H1 (cell line): ENCODE measurements at regions not wholly inside any gene's neighbourhood (a gene's known extent, or its start where the extent isn't known, plus 50 kb on each side); places are given as distances from the start of the nearest gene placed in this dataset.

Source experiments
- CTCF ChIA-PET: fragments of 300-600 bp; sonication (Branson Sonifier 250); formaldehyde crosslinking; loops from one replicate; lab custom pipeline; 2021; ENCODE audit not compliant: partially characterized antibody; lab: Charles Lee
- POLR2A ChIA-PET: fragments of 300-600 bp; sonication (Branson Sonifier 250); formaldehyde crosslinking; loops from one replicate; lab custom pipeline; 2021; ENCODE audit warnings: inconsistent platforms; ENCODE audit not compliant: partially characterized antibody; lab: Charles Lee
- DNase-seq, 2 experiments: peaks; one replicate each; pipeline versions ENCODE4 v3.0.0 to v3.0.0-alpha.2; 2010 to 2022; ENCODE audit warnings: low spot score in 2 of 2, low read depth in 1 of 2, mixed read lengths in 1 of 2
- FAIRE-seq: peaks from 2 replicates; lab custom pipeline; 2011; peaks lifted over from hg19 to GRCh38; lab: Jason Lieb, UNC
- H2AFZ ChIP-seq: 2 replicates; pipeline ENCODE4 v1.8.1; 2012; ENCODE audit warnings: low read length, inconsistent platforms
- H2AK5ac ChIP-seq: 2 replicates; pipeline ENCODE4 v1.6.1; 2013; ENCODE audit warnings: low read depth, low read length
- H2BK120ac ChIP-seq: replicated peaks from 2 replicates; pipeline ENCODE3; 2013; ENCODE audit warnings: low read depth, low read length, inconsistent platforms
- H2BK12ac ChIP-seq: 2 replicates; pipeline ENCODE4 v1.6.1; 2013; ENCODE audit warnings: low read depth, low read length
- H2BK15ac ChIP-seq: 2 replicates; pipeline ENCODE4 v1.6.1; 2013; ENCODE audit warnings: low read length
- H2BK20ac ChIP-seq: 2 replicates; pipeline ENCODE4 v1.6.1; 2013; ENCODE audit warnings: low read length
- H2BK5ac ChIP-seq: 2 replicates; pipeline ENCODE4 v1.6.1; 2013; ENCODE audit warnings: low read depth, low read length
- H3K14ac ChIP-seq: 2 replicates; pipeline ENCODE4 v1.6.1; 2013; ENCODE audit warnings: inconsistent platforms; ENCODE audit not compliant: insufficient read length
- H3K18ac ChIP-seq: 2 replicates; pipeline ENCODE4 v1.6.1; 2013; ENCODE audit warnings: low read length; ENCODE audit errors: extremely low read depth
- H3K23ac ChIP-seq: 2 replicates; pipeline ENCODE4 v1.6.1; 2013; ENCODE audit warnings: inconsistent platforms; ENCODE audit not compliant: insufficient read length
- H3K23me2 ChIP-seq: 2 replicates; pipeline ENCODE4 v1.6.1; 2013; ENCODE audit warnings: low read depth, low read length
- H3K27ac ChIP-seq: 2 replicates; pipeline ENCODE4 v1.6.1; 2011; ENCODE audit warnings: low read depth, low read length, inconsistent platforms
- H3K27me3 ChIP-seq, 4 experiments: replicated peaks in 1 of 4; 1 replicate in 1 of 4; 2 replicates in 3 of 4; pipeline versions ENCODE4 v1.6.1 to v1.8.1; 2011 to 2013; ENCODE audit warnings: low read length in 3 of 4, mild to moderate bottlenecking in 3 of 4, inconsistent platforms in 2 of 4, mixed read lengths in 2 of 4, moderate library complexity in 1 of 4; ENCODE audit not compliant: control insufficient read depth in 3 of 4, insufficient read depth in 3 of 4; ENCODE audit errors: extremely low read depth in 1 of 4
- H3K36me3 ChIP-seq, 4 experiments: 2 replicates each; pipeline versions ENCODE4 v1.6.1 to v1.8.1; 2011 to 2013; ENCODE audit warnings: mild to moderate bottlenecking in 4 of 4, low read length in 3 of 4, moderate library complexity in 2 of 4, control low read depth in 1 of 4, inconsistent platforms in 1 of 4; ENCODE audit not compliant: insufficient read depth in 4 of 4, control insufficient read depth in 2 of 4
- H3K4ac ChIP-seq: replicated peaks from 2 replicates; pipeline ENCODE3; 2013; ENCODE audit warnings: low read length, low read depth, mixed read lengths, inconsistent platforms; ENCODE audit not compliant: insufficient read length
- H3K4me1 ChIP-seq, 4 experiments: replicated peaks in 1 of 4; 1 replicate in 1 of 4; 2 replicates in 3 of 4; pipeline versions ENCODE4 v1.6.1 to v1.8.1; 2011 to 2013; ENCODE audit warnings: low read length in 3 of 4, inconsistent platforms in 2 of 4, mixed read lengths in 1 of 4; ENCODE audit not compliant: insufficient read depth in 4 of 4, control insufficient read depth in 3 of 4
- H3K4me2 ChIP-seq, 2 experiments: 2 replicates each; pipeline versions ENCODE4 v1.6.1 to v1.8.1; 2011 to 2013; ENCODE audit warnings: low read depth in 2 of 2, low read length in 2 of 2, control low read depth in 1 of 2, inconsistent platforms in 1 of 2, mild to moderate bottlenecking in 1 of 2; ENCODE audit not compliant: insufficient read depth in 1 of 2
- H3K4me3 ChIP-seq, 4 experiments: fragments of 200-600, 300-600 bp in 1 of 4; sonication (generic), shearing (Covaris generic), sonication (Bioruptor Twin) in 1 of 4; 2 replicates each; pipeline versions ENCODE4 v1.5.1 to v1.8.1; 2011 to 2016; ENCODE audit warnings: low read length in 4 of 4, low read depth in 3 of 4, control low read depth in 2 of 4, inconsistent platforms in 2 of 4, mild to moderate bottlenecking in 2 of 4, mixed read lengths in 1 of 4, moderate library complexity in 1 of 4; ENCODE audit not compliant: insufficient read depth in 2 of 4; ENCODE audit errors: extremely low read depth in 1 of 4
- H3K56ac ChIP-seq: replicated peaks from 2 replicates; pipeline ENCODE3; 2013; ENCODE audit warnings: low read depth, mild to moderate bottlenecking, mixed read lengths, low read length, inconsistent platforms; ENCODE audit not compliant: insufficient read length
- H3K79me1 ChIP-seq: 2 replicates; pipeline ENCODE4 v1.6.1; 2013; ENCODE audit warnings: low read depth, low read length, control low read depth
- H3K79me2 ChIP-seq, 2 experiments: 2 replicates each; pipeline versions ENCODE4 v1.6.1 to v1.8.1; 2012 to 2013; ENCODE audit warnings: low read length in 2 of 2, mild to moderate bottlenecking in 2 of 2, inconsistent platforms in 1 of 2; ENCODE audit not compliant: insufficient read depth in 2 of 2, control insufficient read depth in 1 of 2
- H3K9ac ChIP-seq, 4 experiments: replicated peaks in 1 of 4; 1 replicate in 1 of 4; 2 replicates in 3 of 4; pipeline versions ENCODE4 v1.6.1 to v1.8.1; 2011 to 2013; ENCODE audit warnings: low read depth in 3 of 4, low read length in 3 of 4, control low read depth in 2 of 4, mild to moderate bottlenecking in 2 of 4, moderate library complexity in 2 of 4, inconsistent platforms in 1 of 4; ENCODE audit errors: extremely low read depth in 1 of 4
- H3K9me3 ChIP-seq, 2 experiments: 2 replicates each; pipeline versions ENCODE4 v1.6.1 to v1.8.1; 2012 to 2013; ENCODE audit warnings: mild to moderate bottlenecking in 2 of 2, moderate library complexity in 2 of 2, control low read depth in 1 of 2, inconsistent platforms in 1 of 2, low read depth in 1 of 2, low read length in 1 of 2, mixed read lengths in 1 of 2; ENCODE audit not compliant: insufficient read depth in 2 of 2
- H4K20me1 ChIP-seq, 2 experiments: replicated peaks in 1 of 2; 2 replicates each; pipeline versions ENCODE3 to v1.8.1; 2011 to 2013; ENCODE audit warnings: inconsistent platforms in 2 of 2, low read length in 2 of 2, mild to moderate bottlenecking in 1 of 2; ENCODE audit not compliant: insufficient read depth in 2 of 2, control insufficient read depth in 1 of 2
- H4K5ac ChIP-seq: 2 replicates; pipeline ENCODE4 v1.6.1; 2013; ENCODE audit warnings: low read length, low read depth, mixed read lengths, inconsistent platforms; ENCODE audit not compliant: insufficient read length
- H4K8ac ChIP-seq: 2 replicates; pipeline ENCODE4 v1.8.0; 2013; ENCODE audit warnings: mild to moderate bottlenecking, moderate library complexity, low read length, inconsistent platforms; ENCODE audit not compliant: insufficient read depth; ENCODE audit errors: extremely low read depth
- H4K91ac ChIP-seq: replicated peaks from 2 replicates; pipeline ENCODE3; 2013; ENCODE audit warnings: low read length, mixed read lengths, inconsistent platforms; ENCODE audit not compliant: insufficient read length
- EGR1 ChIP-seq: IDR thresholded peaks from 2 replicates; pipeline ENCODE4 v1.6.1; 2011; ENCODE audit warnings: low read depth, low read length, borderline replicate concordance
- WGBS, 2 experiments: shearing (Covaris generic) in 1 of 2; methylation state at CpG; one replicate each; pipeline versions ENCODE4 v1.1.6 to v1.1.7; 2013 to 2015; ENCODE audit warnings: low lambda C conversion rate in 2 of 2, mixed read lengths in 2 of 2, inconsistent platforms in 1 of 2, low coverage in 1 of 2, missing lambda C conversion rate in 1 of 2; ENCODE audit not compliant: insufficient replicate concordance in 2 of 2, insufficient coverage in 1 of 2, insufficient read length in 1 of 2; ENCODE audit errors: extremely low coverage in 1 of 2, missing lambda C conversion rate in 1 of 2; 5-methylcytosine and 5-hydroxymethylcytosine counted together
- TF ChIP-seq, protein P1 (sequence below): IDR thresholded peaks from 2 replicates; pipeline ENCODE4 v1.6.1; 2012; ENCODE audit warnings: inconsistent platforms

DNA sequence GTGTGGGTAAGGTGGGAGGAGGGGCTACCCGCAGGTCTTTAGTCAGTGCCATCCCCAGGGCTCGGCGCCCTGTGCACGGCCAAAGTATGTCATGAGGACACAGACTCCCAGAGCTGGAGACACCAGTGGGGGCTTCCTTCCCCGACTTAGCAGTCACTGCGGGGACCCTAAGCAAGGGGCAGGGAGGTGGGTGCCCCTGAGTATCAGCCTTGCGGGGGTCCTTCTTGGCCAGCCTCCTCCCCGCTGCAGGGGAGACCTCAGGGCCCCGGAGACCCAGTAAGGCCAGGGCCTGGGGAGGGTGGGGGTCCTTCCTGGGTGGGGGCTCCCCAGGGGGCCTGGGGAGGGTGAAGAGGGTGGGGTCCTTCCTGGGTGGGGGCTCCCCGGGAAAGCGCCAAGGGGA, 673.8 kb downstream of the BRD1 start:
- no peaks in the 10 kb centered on the region for H3K79me2 ChIP-seq
- H2BK5ac ChIP-seq = no peak overlapping the region
- no peak overlapping the region for H3K9ac ChIP-seq
- DNase-seq (no peak), FAIRE-seq (no peak)
- H2BK120ac ChIP-seq = no peak overlapping the region
- no peak overlapping the region for H2BK12ac ChIP-seq
- no peak overlapping the region for H2BK15ac ChIP-seq
- H3K4me3 ChIP-seq = no peak overlapping the region
- H3K23me2 ChIP-seq = no peaks in the 10 kb centered on the region; the same call in 1 of the 2 replicates
- no peaks in the 10 kb centered on the region for H3K79me1 ChIP-seq
- H2AK5ac ChIP-seq = no peak overlapping the region
- no peak overlapping the region for H3K23ac ChIP-seq
- POLR2A ChIA-PET = no interaction called here
- H3K56ac ChIP-seq = no peak overlapping the region
- no peak overlapping the region for H4K8ac ChIP-seq
- no peaks in the 10 kb centered on the region for H3K36me3 ChIP-seq
- H2BK20ac ChIP-seq = no peak overlapping the region
- H3K14ac ChIP-seq = no peak overlapping the region
- 86% methylated on average over 5 of the region's 11 CpGs; no CpG with 5 or more reads in 1 of the 2 experiments for WGBS, 2 experiments
- peaks cover 0 to 22% (median 15%) of the 10 kb centered on the region in 4 experiments; a peak in 6 of 7 replicates for H3K4me1 ChIP-seq
- H2AFZ ChIP-seq = no peak overlapping the region
- no peak overlapping the region for H4K91ac ChIP-seq
- H3K18ac ChIP-seq = no peak overlapping the region
- no peaks in the 10 kb centered on the region; a peak in 1 of 7 replicates for H3K27me3 ChIP-seq
- TF ChIP-seq, protein P1, sequence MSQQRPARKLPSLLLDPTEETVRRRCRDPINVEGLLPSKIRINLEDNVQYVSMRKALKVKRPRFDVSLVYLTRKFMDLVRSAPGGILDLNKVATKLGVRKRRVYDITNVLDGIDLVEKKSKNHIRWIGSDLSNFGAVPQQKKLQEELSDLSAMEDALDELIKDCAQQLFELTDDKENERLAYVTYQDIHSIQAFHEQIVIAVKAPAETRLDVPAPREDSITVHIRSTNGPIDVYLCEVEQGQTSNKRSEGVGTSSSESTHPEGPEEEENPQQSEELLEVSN = no peak
- no peak for TF ChIP-seq EGR1
- no peak overlapping the region for H3K27ac ChIP-seq
- H4K20me1 ChIP-seq = no peaks in the 10 kb centered on the region
- CTCF ChIA-PET = no interaction called here
- no peak overlapping the region for H4K5ac ChIP-seq
- no peak overlapping the region for H3K4ac ChIP-seq
- H3K4me2 ChIP-seq = no peak overlapping the region
- no peaks in the 10 kb centered on the region for H3K9me3 ChIP-seq
